ENCODE measurements at regions not wholly inside any gene's neighbourhood (a gene's known extent, or its start where the extent isn't known, plus 50 kb on each side); places are given as distances from the start of the nearest gene placed in this dataset.
A peak's percentile ranks its signal among the peaks of the same experiment; 100 is the strongest.

- H3K27me3 Mint-ChIP-seq (ENCODE audit: insufficient read depth): peaks cover 14% of the 10 kb centered on the region; the same call in 1 of the 2 replicates
- peak; percentile 54 for DNase-seq
- no peaks in the 10 kb centered on the region; the same call in 1 of the 2 replicates for H3K9me3 Mint-ChIP-seq
- H3K27ac Mint-ChIP-seq: no peak overlapping the region
- H3K36me3 Mint-ChIP-seq (ENCODE audit: low read depth): no peaks in the 10 kb centered on the region
- H3K4me1 Mint-ChIP-seq (ENCODE audit: low read depth): peaks cover 9% of the 10 kb centered on the region; the same call in 1 of the 2 replicates
- TF ChIP-seq, protein P1, sequence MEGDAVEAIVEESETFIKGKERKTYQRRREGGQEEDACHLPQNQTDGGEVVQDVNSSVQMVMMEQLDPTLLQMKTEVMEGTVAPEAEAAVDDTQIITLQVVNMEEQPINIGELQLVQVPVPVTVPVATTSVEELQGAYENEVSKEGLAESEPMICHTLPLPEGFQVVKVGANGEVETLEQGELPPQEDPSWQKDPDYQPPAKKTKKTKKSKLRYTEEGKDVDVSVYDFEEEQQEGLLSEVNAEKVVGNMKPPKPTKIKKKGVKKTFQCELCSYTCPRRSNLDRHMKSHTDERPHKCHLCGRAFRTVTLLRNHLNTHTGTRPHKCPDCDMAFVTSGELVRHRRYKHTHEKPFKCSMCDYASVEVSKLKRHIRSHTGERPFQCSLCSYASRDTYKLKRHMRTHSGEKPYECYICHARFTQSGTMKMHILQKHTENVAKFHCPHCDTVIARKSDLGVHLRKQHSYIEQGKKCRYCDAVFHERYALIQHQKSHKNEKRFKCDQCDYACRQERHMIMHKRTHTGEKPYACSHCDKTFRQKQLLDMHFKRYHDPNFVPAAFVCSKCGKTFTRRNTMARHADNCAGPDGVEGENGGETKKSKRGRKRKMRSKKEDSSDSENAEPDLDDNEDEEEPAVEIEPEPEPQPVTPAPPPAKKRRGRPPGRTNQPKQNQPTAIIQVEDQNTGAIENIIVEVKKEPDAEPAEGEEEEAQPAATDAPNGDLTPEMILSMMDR (IDR thresholded peaks at IDR 0.05): no peak
- no peak overlapping the region for H3K4me3 Mint-ChIP-seq
These were observed 315.9 kb downstream of the BMP4 start for GRCh38 chr14:53640695-53641094.

DNA sequence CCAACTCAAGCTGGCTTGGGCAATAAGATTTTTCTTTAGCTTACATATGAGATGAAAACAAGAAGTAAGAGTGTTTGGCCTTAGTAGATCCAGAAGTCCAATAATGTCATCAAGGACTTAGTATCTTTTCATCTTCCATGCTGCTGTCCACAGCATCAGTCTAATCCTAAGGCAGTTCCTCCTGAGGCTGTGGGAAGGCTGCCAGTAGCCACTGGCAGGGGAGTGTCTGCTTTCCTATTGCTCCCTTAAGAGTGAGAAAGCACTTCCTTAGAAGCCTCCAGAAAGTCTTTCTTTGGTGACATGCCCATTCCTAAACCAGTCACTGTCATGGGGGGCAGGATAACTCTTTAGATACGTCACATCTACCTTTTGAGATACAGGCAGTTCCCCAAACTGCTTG is 317.7 kb downstream of the BMP4 start:
- H3K27ac Mint-ChIP-seq: no peak overlapping the region
- H3K27me3 Mint-ChIP-seq (ENCODE audit: insufficient read depth): peaks cover 15% of the 10 kb centered on the region; the same call in 1 of the 2 replicates
- no peak overlapping the region for H3K4me3 Mint-ChIP-seq
- TF ChIP-seq, protein P1 (IDR thresholded peaks at IDR 0.05): no peak
- DNase-seq: no peak
- no peaks in the 10 kb centered on the region for H3K36me3 Mint-ChIP-seq (ENCODE audit: low read depth)
- no peaks in the 10 kb centered on the region; the same call in 1 of the 2 replicates for H3K9me3 Mint-ChIP-seq
- peaks cover 9% of the 10 kb centered on the region; the same call in 1 of the 2 replicates for H3K4me1 Mint-ChIP-seq (ENCODE audit: low read depth)

GRCh38 chr14:53634793-53635192 is 321.8 kb downstream of the BMP4 start:
- no peak for DNase-seq
- H3K27me3 Mint-ChIP-seq (ENCODE audit: insufficient read depth): peaks cover 15% of the 10 kb centered on the region; the same call in 1 of the 2 replicates
- no peak overlapping the region for H3K4me3 Mint-ChIP-seq
- TF ChIP-seq, protein P1 (IDR thresholded peaks at IDR 0.05): no peak
- no peak overlapping the region for H3K27ac Mint-ChIP-seq
- H3K36me3 Mint-ChIP-seq (ENCODE audit: low read depth): no peaks in the 10 kb centered on the region
- no peaks in the 10 kb centered on the region for H3K4me1 Mint-ChIP-seq (ENCODE audit: low read depth)
- H3K9me3 Mint-ChIP-seq: no peaks in the 10 kb centered on the region; the same call in 1 of the 2 replicates

DNA sequence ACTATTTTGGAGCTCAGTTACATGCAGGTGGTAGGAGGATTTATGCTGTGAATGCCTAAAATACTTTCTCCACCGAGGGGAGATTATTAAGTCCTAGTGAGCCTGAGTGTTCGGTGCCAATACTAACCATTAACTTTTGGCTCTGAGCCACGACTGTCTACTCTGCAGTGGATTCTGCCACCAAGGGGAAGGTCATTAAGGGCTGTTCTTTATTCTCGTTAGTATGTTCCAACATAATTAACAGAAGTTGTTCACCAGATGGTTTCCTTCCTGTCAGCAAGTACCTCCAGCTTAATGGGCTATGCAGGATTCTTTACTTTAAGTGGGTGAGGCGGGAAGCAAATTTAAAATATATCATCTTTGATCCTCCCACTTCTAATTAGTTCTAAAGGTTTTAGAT is 326.3 kb downstream of the BMP4 start:
- Mint-ChIP-seq H3K9me3 (no peaks in the 10 kb centered on the region; the same call in 1 of the 2 replicates), H3K4me3 (no peak overlapping the region), H3K4me1 (ENCODE audit: low read depth) (no peaks in the 10 kb centered on the region), H3K27ac (no peak overlapping the region), H3K27me3 (ENCODE audit: insufficient read depth) (peaks cover 3% of the 10 kb centered on the region), H3K36me3 (ENCODE audit: low read depth) (no peaks in the 10 kb centered on the region)
- TF ChIP-seq, protein P1 (IDR thresholded peaks at IDR 0.05): no peak
- no peak for DNase-seq

GRCh38 chr14:53628732-53629430 is 327.7 kb downstream of the BMP4 start:
- Mint-ChIP-seq H3K36me3 (ENCODE audit: low read depth) (no peaks in the 10 kb centered on the region), H3K9me3 (no peaks in the 10 kb centered on the region; the same call in 1 of the 2 replicates), H3K27ac (no peak overlapping the region), H3K27me3 (ENCODE audit: insufficient read depth) (peaks cover 3% of the 10 kb centered on the region), H3K4me3 (no peak overlapping the region), H3K4me1 (ENCODE audit: low read depth) (no peaks in the 10 kb centered on the region)
- DNase-seq: no peak
- TF ChIP-seq, protein P1 (IDR thresholded peaks at IDR 0.05): no peak

All from HFFc6 (cell line).